ENCODE measurements at regions not wholly inside any gene's neighbourhood (a gene's known extent, or its start where the extent isn't known, plus 50 kb on each side); places are given as distances from the start of the nearest gene placed in this dataset.
"Not testable (repeated sequence)": the region's sequence is repeated elsewhere in the genome, so short reads cannot be mapped to it uniquely, and the experiment has no call there.

DNA sequence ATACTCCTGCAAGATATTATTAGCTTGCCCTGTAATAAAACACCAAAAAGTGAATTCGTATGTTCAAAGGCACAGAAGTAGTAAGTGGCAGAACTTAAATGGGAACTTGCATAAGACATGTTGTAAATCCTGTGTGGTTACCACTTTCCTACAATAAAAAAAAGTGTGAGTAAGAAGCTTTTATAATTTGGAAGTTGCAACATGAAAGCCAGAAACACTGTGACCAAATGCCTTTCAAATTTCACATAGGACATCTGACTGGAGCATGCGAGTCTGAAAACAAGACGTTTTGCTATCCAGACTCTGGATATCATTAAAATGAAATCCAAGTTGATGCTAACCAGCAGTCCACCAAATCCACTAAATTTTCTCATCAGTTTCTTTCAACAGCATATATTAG lies 886.2 kb upstream of the NRXN1 start:
- peaks cover 46% of the 10 kb centered on the region for H3K9me3 Mint-ChIP-seq
- H3K27ac Mint-ChIP-seq = no peak overlapping the region
- H3K36me3 Mint-ChIP-seq (ENCODE audit: low read depth) = no peaks in the 10 kb centered on the region
- H3K4me1 Mint-ChIP-seq (ENCODE audit: low read depth) = no peaks in the 10 kb centered on the region
- H3K27me3 Mint-ChIP-seq (ENCODE audit: low read depth) = no peaks in the 10 kb centered on the region
- H3K4me3 Mint-ChIP-seq = no peak overlapping the region

DNA sequence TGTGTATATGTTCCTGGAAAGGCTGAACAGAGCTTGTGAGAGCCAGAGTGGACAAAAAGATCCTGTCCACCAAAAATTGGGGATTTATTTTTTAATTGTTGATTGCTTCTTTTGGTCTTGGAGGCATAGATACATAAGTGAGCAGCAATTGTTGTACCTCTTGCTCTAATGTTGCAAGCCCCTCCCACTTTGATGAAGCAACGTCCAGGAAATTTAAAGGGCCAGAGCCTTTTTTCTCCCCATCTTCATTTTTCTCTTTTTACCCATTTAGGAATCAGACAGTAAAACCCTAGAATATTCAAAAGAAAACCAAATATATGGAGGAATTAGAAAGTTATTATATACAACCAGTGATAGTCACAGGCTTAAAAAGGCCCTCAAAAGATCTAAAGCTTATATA lies 871.8 kb upstream of the NRXN1 start:
- H3K27ac Mint-ChIP-seq = no peak overlapping the region
- H3K36me3 Mint-ChIP-seq (ENCODE audit: low read depth) = no peaks in the 10 kb centered on the region
- no peak overlapping the region for H3K4me3 Mint-ChIP-seq
- no peaks in the 10 kb centered on the region for H3K27me3 Mint-ChIP-seq (ENCODE audit: low read depth)
- no peaks in the 10 kb centered on the region for H3K4me1 Mint-ChIP-seq (ENCODE audit: low read depth)
- peaks cover 14% of the 10 kb centered on the region for H3K9me3 Mint-ChIP-seq

DNA sequence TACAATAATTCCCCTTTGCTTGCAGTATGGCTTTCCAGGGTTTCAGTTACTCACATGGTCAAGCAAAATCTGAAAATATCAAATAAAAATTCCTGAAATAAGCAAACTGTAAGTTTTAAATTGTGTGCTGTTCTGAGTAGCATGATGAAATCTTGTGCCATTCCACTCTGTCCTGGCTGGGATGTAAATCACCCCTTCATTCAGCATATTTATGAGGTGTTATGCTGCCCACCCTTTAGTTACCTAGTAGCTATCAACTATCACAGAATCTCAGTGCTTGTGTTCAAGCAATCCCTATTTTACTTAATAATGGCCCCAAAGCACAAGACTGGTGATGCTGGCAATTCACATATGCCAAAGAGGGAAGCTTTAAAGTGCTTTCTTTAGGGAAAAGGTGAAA lies 867.7 kb upstream of the NRXN1 start:
- Mint-ChIP-seq H3K9me3 (peaks cover 9% of the 10 kb centered on the region), H3K4me1 (ENCODE audit: low read depth) (no peaks in the 10 kb centered on the region), H3K27me3 (ENCODE audit: low read depth) (no peaks in the 10 kb centered on the region)

GRCh38 chr2:51894584-51894983 lies 862.7 kb upstream of the NRXN1 start:
- H3K27ac Mint-ChIP-seq; H3K4me3 Mint-ChIP-seq; H3K4me1 Mint-ChIP-seq (ENCODE audit: low read depth); H3K36me3 Mint-ChIP-seq (ENCODE audit: low read depth); H3K9me3 Mint-ChIP-seq; H3K27me3 Mint-ChIP-seq (ENCODE audit: low read depth): not testable (repeated sequence)

More for the DNA sequence above, 867.7 kb upstream of the NRXN1 start:
- H3K36me3 Mint-ChIP-seq (ENCODE audit: low read depth) = no peaks in the 10 kb centered on the region
- no peak overlapping the region for H3K4me3 Mint-ChIP-seq
- no peak overlapping the region for H3K27ac Mint-ChIP-seq

- no peak overlapping the region for H3K27ac Mint-ChIP-seq
- no peaks in the 10 kb centered on the region for H3K4me1 Mint-ChIP-seq (ENCODE audit: low read depth)
- H3K36me3 Mint-ChIP-seq (ENCODE audit: low read depth) = no peaks in the 10 kb centered on the region
- H3K9me3 Mint-ChIP-seq = peaks cover 19% of the 10 kb centered on the region
- H3K27me3 Mint-ChIP-seq (ENCODE audit: low read depth) = no peaks in the 10 kb centered on the region
- no peak overlapping the region for H3K4me3 Mint-ChIP-seq
These were observed 856.2 kb upstream of the NRXN1 start for GRCh38 chr2:51888120-51888519.

- Mint-ChIP-seq H3K9me3 (peaks cover 24% of the 10 kb centered on the region), H3K27me3 (ENCODE audit: low read depth) (no peaks in the 10 kb centered on the region), H3K27ac (no peak overlapping the region), H3K4me1 (ENCODE audit: low read depth) (no peaks in the 10 kb centered on the region), H3K4me3 (no peak overlapping the region), H3K36me3 (ENCODE audit: low read depth) (no peaks in the 10 kb centered on the region)
These were observed 849.7 kb upstream of the NRXN1 start for GRCh38 chr2:51881673-51882072.

GRCh38 chr2:51880153-51880552 lies 848.2 kb upstream of the NRXN1 start:
- no peak overlapping the region for H3K4me3 Mint-ChIP-seq
- H3K4me1 Mint-ChIP-seq (ENCODE audit: low read depth) = no peaks in the 10 kb centered on the region
- no peaks in the 10 kb centered on the region for H3K36me3 Mint-ChIP-seq (ENCODE audit: low read depth)
- H3K27ac Mint-ChIP-seq = no peak overlapping the region
- H3K27me3 Mint-ChIP-seq (ENCODE audit: low read depth) = no peaks in the 10 kb centered on the region
- H3K9me3 Mint-ChIP-seq = peaks cover 23% of the 10 kb centered on the region

- Mint-ChIP-seq H3K36me3 (ENCODE audit: low read depth) (no peaks in the 10 kb centered on the region), H3K27me3 (ENCODE audit: low read depth) (no peaks in the 10 kb centered on the region), H3K27ac (no peak overlapping the region), H3K4me3 (no peak overlapping the region), H3K4me1 (ENCODE audit: low read depth) (no peaks in the 10 kb centered on the region), H3K9me3 (peaks cover 26% of the 10 kb centered on the region)
These were observed 834.4 kb upstream of the NRXN1 start for GRCh38 chr2:51866361-51866760.

DNA sequence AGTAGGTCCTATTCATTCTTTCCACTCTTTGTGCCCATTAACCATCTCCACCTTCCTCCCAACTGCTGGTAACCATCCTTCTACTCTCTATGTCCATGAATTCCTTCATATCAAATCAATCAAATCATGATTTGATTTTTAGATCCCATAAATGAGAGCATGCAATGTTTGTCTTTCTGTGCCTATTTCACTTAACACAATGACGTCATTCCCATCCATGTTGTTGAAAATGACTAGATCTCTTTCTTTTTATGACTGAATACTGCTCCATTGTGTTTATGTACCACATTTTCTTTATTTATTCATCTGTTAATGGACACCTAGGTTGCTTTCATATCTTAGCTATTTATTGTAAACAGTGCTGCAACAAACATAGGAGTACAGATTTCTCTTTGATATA lies 827.3 kb upstream of the NRXN1 start:
- Mint-ChIP-seq H3K4me1 (ENCODE audit: low read depth) (no peaks in the 10 kb centered on the region), H3K4me3 (no peak overlapping the region), H3K36me3 (ENCODE audit: low read depth) (no peaks in the 10 kb centered on the region)

DNA sequence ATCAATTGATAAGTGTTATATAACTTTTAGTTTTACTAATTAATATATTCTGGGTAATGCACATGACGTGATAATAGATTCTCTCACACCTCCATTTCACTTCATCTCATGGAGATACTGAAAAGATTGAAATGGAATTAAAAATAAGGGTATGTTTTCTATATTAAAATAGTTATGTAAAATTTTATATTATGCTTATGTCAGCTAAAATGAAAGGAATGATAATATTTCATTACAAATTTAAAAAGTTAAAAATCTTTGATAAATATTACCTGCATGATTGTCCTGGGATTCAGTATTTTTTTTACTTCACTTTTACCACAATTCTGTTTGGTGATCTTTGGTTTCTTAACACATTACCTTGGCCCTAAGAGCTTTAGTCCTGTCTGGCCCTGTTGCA lies 823.8 kb upstream of the NRXN1 start:
- H3K9me3 Mint-ChIP-seq = peaks cover 4% of the 10 kb centered on the region
- H3K4me1 Mint-ChIP-seq (ENCODE audit: low read depth) = no peaks in the 10 kb centered on the region
- no peaks in the 10 kb centered on the region for H3K36me3 Mint-ChIP-seq (ENCODE audit: low read depth)
- no peak overlapping the region for H3K27ac Mint-ChIP-seq
- H3K27me3 Mint-ChIP-seq (ENCODE audit: low read depth) = no peaks in the 10 kb centered on the region
- H3K4me3 Mint-ChIP-seq = no peak overlapping the region

More for the DNA sequence above, 827.3 kb upstream of the NRXN1 start:
- Mint-ChIP-seq H3K9me3 (peaks cover 4% of the 10 kb centered on the region), H3K27ac (no peak overlapping the region), H3K27me3 (ENCODE audit: low read depth) (no peaks in the 10 kb centered on the region)

- H3K4me1 Mint-ChIP-seq (ENCODE audit: low read depth) = no peaks in the 10 kb centered on the region
- H3K27ac Mint-ChIP-seq = no peak overlapping the region
- H3K4me3 Mint-ChIP-seq = no peak overlapping the region
- H3K36me3 Mint-ChIP-seq (ENCODE audit: low read depth) = no peaks in the 10 kb centered on the region
- H3K27me3 Mint-ChIP-seq (ENCODE audit: low read depth) = no peaks in the 10 kb centered on the region
- peaks cover 22% of the 10 kb centered on the region for H3K9me3 Mint-ChIP-seq
These were observed 814.9 kb upstream of the NRXN1 start for GRCh38 chr2:51846796-51847195.

DNA sequence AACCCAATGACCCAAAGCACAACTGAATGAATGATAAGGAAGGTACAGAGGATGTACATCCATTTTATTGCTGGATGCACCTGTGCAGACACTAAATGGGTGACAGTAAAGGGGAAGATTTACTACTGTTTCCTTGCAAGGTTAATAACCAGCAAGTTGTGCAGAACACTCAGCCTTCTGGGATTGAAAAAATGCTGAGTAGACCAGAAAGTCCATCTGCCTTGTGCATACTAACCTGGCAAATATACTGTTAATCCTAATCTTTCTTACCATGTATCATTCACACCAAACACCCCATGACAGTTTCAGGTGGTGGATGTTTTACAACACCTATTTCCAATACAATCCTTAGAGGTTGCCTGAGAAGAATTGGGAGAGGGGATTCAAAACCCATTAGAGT lies 814.1 kb upstream of the NRXN1 start:
- no peaks in the 10 kb centered on the region for H3K36me3 Mint-ChIP-seq (ENCODE audit: low read depth)
- H3K4me3 Mint-ChIP-seq = no peak overlapping the region
- no peaks in the 10 kb centered on the region for H3K4me1 Mint-ChIP-seq (ENCODE audit: low read depth)
- peaks cover 22% of the 10 kb centered on the region for H3K9me3 Mint-ChIP-seq
- H3K27me3 Mint-ChIP-seq (ENCODE audit: low read depth) = no peaks in the 10 kb centered on the region
- H3K27ac Mint-ChIP-seq = no peak overlapping the region

DNA sequence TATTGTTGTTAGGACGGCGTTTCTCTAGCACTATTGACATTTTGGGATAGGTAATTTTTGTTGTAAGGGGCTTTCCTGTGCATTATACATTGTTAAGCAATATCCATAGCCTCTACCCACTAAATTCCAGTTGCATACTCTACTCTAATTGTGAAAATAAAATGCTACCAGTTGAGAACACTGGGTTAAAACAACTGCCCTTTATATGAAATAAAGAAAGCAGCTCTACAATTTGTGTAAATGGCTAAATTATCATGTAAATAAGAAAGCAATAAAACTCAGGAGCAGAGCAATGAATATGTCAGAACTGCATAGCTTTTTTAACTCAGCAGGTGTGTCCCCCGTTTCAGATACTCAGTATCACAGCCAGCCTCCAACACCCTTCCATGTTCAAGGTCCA lies 812.7 kb upstream of the NRXN1 start:
- Mint-ChIP-seq H3K4me1 (ENCODE audit: low read depth) (no peaks in the 10 kb centered on the region), H3K27me3 (ENCODE audit: low read depth) (no peaks in the 10 kb centered on the region), H3K36me3 (ENCODE audit: low read depth) (no peaks in the 10 kb centered on the region), H3K4me3 (no peak overlapping the region), H3K9me3 (peaks cover 26% of the 10 kb centered on the region), H3K27ac (no peak overlapping the region)

DNA sequence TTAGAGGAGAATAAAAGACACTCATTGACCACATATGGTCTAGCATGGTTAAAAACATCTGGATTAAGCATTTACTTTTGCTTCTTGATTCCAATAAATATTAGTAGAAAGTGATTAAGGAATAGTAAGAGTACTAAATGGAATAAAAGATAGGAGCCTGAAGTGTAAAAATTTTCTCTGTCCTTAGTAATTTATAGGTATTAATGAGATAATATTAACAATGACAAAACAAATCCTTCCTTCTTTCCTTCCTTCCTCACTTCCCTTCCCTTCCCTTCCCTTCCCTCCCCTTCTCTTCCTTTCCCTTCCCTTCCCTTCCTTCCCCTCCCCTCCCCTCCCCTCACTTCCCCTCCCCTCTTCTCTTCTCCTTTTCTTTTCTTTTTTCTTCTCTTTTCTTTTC lies 797.5 kb upstream of the NRXN1 start:
- H3K9me3 Mint-ChIP-seq = peaks cover 3% of the 10 kb centered on the region
- no peaks in the 10 kb centered on the region for H3K36me3 Mint-ChIP-seq (ENCODE audit: low read depth)
- no peaks in the 10 kb centered on the region for H3K27me3 Mint-ChIP-seq (ENCODE audit: low read depth)
- H3K4me1 Mint-ChIP-seq (ENCODE audit: low read depth) = no peaks in the 10 kb centered on the region
- no peak overlapping the region for H3K4me3 Mint-ChIP-seq
- H3K27ac Mint-ChIP-seq = no peak overlapping the region

DNA sequence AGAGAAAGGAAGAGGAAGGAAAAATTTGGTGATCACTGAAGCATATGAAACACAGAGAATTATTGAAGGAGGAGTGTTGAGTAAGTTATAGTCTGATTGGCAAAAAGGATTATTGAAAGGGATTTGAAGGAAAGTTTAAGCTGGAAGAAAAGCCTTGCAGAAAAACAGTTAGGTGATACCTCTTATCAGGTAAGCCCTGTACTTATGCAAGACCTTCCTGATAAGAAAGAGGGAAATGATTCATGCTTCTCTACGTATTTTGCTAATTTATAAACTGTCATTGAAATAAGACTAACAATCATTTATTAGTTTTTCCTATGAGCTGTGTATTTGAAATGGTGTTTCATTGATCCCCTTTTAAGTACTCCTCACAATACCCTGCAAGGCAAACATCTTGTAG lies 793.9 kb upstream of the NRXN1 start:
- Mint-ChIP-seq H3K4me3 (no peak overlapping the region), H3K36me3 (ENCODE audit: low read depth) (no peaks in the 10 kb centered on the region), H3K27ac (no peak overlapping the region), H3K27me3 (ENCODE audit: low read depth) (no peaks in the 10 kb centered on the region), H3K4me1 (ENCODE audit: low read depth) (no peaks in the 10 kb centered on the region), H3K9me3 (peaks cover 16% of the 10 kb centered on the region)

DNA sequence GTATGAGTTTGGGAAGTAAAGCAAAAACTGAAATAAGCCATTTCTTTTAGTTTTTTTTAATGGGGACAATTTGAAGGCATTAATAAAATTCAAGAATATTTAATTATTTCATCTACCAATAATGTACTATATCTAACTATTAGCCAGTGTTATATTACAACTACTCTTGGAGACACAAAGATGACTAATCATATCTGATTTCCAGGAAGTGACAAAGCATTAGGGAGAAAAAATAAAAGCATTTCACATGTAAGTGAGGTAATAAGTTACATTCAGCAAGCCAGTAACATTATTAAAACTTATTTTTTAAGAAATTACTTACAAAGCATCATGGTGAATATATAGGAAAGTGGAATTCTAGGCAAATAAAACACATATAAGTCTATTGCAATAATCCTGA lies 781.3 kb upstream of the NRXN1 start:
- Mint-ChIP-seq H3K36me3 (ENCODE audit: low read depth) (no peaks in the 10 kb centered on the region), H3K9me3 (no peaks in the 10 kb centered on the region), H3K4me3 (no peak overlapping the region), H3K27me3 (ENCODE audit: low read depth) (no peaks in the 10 kb centered on the region), H3K4me1 (ENCODE audit: low read depth) (no peaks in the 10 kb centered on the region), H3K27ac (no peak overlapping the region)

Data from T-helper 1 cell treated with Interleukin-12 subunit alpha and Interleukin-12 subunit beta and Interleukin-4 antibody, amounts not matched to agents 30 μg/mL and 1 μg/mL, for 36 hours (primary cell).